WI38 (cell line): ENCODE measurements at regions not wholly inside any gene's neighbourhood (a gene's known extent, or its start where the extent isn't known, plus 50 kb on each side); places are given as distances from the start of the nearest gene placed in this dataset.

Experiments used
- H3K4me3 ChIP-seq: 2 replicates; pipeline ENCODE4 v1.5.1; 2011; ENCODE audit warnings: low read depth, mild to moderate bottlenecking, control low read depth, low read length
- CTCF ChIP-seq: IDR thresholded peaks from 2 replicates; pipeline ENCODE4 v1.5.1; 2012; ENCODE audit warnings: low read depth, mild to moderate bottlenecking, control low read depth, low read length

GRCh38 chr1:55466373-55466772 is 251.2 kb upstream of the USP24 start:
- H3K4me3 ChIP-seq: no peak overlapping the region
- TF ChIP-seq CTCF: no peak

GRCh38 chr1:55464550-55464949 is 249.4 kb upstream of the USP24 start:
- H3K4me3 ChIP-seq: no peak overlapping the region
- no peak for TF ChIP-seq CTCF

DNA sequence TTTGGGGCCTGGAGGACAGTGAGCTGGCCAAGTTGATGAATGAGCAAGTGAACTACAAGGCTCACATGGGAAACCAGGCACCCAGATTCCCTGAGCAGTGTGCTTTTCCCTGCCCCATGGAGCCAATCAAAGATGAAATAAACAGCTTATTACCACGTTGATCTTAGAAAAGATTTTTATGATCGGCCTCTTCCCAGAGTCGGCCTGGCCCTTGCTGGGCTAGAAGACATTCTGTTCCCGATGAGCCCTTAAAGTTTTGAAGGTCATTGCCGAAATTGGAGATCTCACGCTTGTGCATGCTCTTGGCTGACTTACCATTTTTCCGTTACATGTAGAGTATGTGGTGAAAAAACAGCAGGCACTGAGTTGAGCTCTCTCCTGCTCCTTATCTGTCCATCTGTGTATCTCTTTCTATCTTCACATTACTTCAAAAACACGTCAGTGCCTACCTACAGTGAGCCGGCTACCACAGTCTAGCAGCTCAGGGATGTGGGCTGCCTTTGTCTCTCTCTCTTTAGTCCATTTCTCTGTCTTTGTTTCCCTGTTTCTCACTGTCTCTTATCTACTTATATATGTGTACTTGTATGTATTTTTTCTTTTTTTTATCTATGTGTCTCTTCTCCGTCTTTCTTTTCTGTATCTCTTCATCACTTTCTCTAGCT is 248.8 kb upstream of the USP24 start:
- no peak for TF ChIP-seq CTCF

DNA sequence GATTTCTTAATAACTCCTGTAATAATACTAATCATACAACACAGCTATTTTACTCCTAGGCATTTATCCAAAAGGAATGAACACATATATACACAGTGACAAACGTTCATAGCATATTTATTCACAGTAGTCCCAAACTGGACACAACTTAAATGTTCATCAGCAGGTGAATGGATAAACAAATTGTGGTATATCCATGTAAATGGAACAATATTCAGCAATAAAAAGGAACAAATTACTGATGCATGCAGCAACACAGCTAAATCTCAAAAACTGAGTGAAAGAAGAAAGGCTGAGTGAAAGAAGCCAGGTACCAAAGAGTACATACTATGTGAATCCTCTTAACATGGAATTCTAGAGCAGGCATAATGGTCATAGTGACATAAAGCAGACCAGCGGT is 242.7 kb upstream of the USP24 start:
- H3K4me3 ChIP-seq: no peak overlapping the region
- no peak for TF ChIP-seq CTCF

More for the DNA sequence above, 248.8 kb upstream of the USP24 start:
- H3K4me3 ChIP-seq: no peak overlapping the region

DNA sequence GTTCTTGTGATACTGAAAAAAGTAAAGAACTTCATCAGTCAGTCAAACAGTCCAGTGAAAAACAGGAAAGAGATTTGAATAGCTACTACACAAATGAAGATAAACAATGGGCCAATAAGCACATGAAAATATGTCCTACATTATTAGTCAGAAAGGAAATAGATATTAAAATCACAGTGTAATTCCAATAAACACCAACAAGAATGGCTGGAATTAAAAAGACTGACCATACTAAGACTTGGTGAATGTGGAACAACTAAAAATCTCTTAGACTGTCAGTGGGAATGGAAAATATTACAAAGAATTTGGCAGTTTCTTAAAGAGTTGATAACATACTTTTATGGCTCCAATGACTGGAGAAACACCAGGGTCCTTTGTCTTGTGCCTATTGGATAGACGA is 241.8 kb upstream of the USP24 start:
- H3K4me3 ChIP-seq: no peak overlapping the region
- no peak for TF ChIP-seq CTCF

DNA sequence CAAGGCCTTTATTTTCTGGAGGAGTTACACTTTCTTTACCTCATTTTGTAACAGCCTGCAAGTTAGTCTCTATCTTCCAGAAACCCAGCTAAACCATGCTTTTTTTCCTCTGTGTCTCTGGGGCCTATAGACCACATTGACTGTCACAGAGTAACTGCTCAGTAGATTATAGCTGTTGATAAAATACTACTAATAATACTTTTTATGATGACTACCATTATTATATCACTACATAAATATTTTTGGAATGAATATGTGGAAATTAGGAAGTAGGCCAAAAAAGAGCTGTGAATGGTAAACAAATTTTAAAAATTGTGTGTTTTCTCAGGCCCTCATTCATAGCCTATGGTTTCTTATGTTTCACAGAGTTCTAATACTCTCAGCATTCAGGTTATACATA is 233.1 kb upstream of the USP24 start:
- TF ChIP-seq CTCF: no peak
- H3K4me3 ChIP-seq: no peak overlapping the region

DNA sequence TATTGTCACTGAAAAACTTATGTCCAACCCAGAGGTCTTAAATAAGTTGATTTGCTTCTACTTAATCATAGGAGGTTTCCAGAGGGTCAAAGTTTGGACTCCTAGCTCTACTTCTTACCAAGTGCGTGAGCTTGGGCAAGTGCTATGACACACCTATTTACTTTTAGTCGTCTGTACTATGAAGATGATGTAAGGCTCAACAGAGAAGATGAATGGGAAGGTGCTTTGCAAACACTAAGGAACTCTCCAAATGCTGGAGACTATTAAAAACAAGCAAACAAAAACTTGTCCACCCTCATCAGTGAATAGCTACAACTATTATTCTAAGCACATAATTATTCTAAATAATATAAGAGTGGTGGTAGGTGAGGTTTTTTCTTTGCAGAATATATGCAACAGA is 232.3 kb upstream of the USP24 start:
- TF ChIP-seq CTCF: no peak
- H3K4me3 ChIP-seq: no peak overlapping the region
